Tibial nerve (tissue), 4 donors: ENCODE measurements at regions not wholly inside any gene's neighbourhood (a gene's known extent, or its start where the extent isn't known, plus 50 kb on each side); places are given as distances from the start of the nearest gene placed in this dataset.

Source experiments
- DNase-seq, 2 donors: peaks; one replicate each; pipeline ENCODE4 v3.0.0-alpha.2; 2019; ENCODE audit warnings: low spot score in 2 of 2
- H3K27ac ChIP-seq, 4 donors: fragments of 200-600 bp; sonication (generic) in 3 of 4; one replicate each; pipeline ENCODE4 v1.5.1; 2017 to 2019; ENCODE audit warnings: mild to moderate bottlenecking in 1 of 4
- H3K27me3 ChIP-seq, 2 donors: fragments of 200-600 bp; sonication (generic) in 1 of 2; one replicate each; pipeline versions ENCODE4 v1.5.1 to v1.6.0; 2017 to 2019
- H3K36me3 ChIP-seq, 3 donors: fragments of 200-600 bp; sonication (generic); one replicate each; pipeline ENCODE4 v1.5.1; 2018 to 2019
- H3K4me1 ChIP-seq, 4 donors: fragments of 200-600 bp; sonication (generic) in 3 of 4; one replicate each; pipeline ENCODE4 v1.5.1; 2017 to 2019
- H3K4me3 ChIP-seq, 4 donors: fragments of 200-600 bp; sonication (generic) in 3 of 4; one replicate each; pipeline ENCODE4 v1.5.1; 2017 to 2019; ENCODE audit warnings: mild to moderate bottlenecking in 1 of 4, moderate library complexity in 1 of 4
- H3K9me3 ChIP-seq, 4 donors: fragments of 200-600 bp; sonication (generic) in 3 of 4; one replicate each; pipeline ENCODE4 v1.5.1; 2017 to 2019
- CTCF ChIP-seq, 5 experiments: fragments of 200-600 bp in 3 of 5; fragments of 450-650 bp in 2 of 5; sonication (generic) in 3 of 5; IDR thresholded peaks; one replicate each; pipeline ENCODE4 v1.5.1; 2016 to 2019; ENCODE audit warnings: antibody characterized with exemption in 5 of 5, mild to moderate bottlenecking in 3 of 5, moderate library complexity in 2 of 5
- EP300 ChIP-seq, 2 donors: sonication (generic); formaldehyde crosslinking; IDR thresholded peaks; one replicate each; pipeline ENCODE4 v1.6.1; 2017; ENCODE audit warnings: antibody characterized with exemption in 2 of 2, mild to moderate bottlenecking in 1 of 2
- POLR2A ChIP-seq, 2 donors: fragments of 450-650 bp; IDR thresholded peaks; one replicate each; pipeline ENCODE4 v1.6.1; 2017; ENCODE audit warnings: antibody characterized with exemption in 2 of 2, mild to moderate bottlenecking in 2 of 2, moderate library complexity in 2 of 2
- WGBS, 2 donors: methylation state at CpG; one replicate each; pipeline ENCODE4 v1.1.5; 2018; 5-methylcytosine and 5-hydroxymethylcytosine counted together

- Histone ChIP-seq H3K9me3 (no peaks in the 10 kb centered on the region), H3K4me1 (no peaks in the 10 kb centered on the region), H3K4me3 (no peak overlapping the region), H3K27ac (no peak overlapping the region), H3K36me3 (no peaks in the 10 kb centered on the region), H3K27me3 (no peaks in the 10 kb centered on the region)
- DNase-seq: no peak
- TF ChIP-seq POLR2A (IDR thresholded peaks at IDR 0.05) (no peak), EP300 (IDR thresholded peaks at IDR 0.05) (no peak), CTCF (IDR thresholded peaks at IDR 0.05) (no peak)
These were observed 387.5 kb downstream of the ADCYAP1 start for GRCh38 chr18:1292167-1292566.

GRCh38 chr18:1294229-1294628 lies 389.6 kb downstream of the ADCYAP1 start:
- TF ChIP-seq EP300 (IDR thresholded peaks at IDR 0.05) (no peak), CTCF (IDR thresholded peaks at IDR 0.05) (no peak), POLR2A (IDR thresholded peaks at IDR 0.05) (no peak)
- no peaks in the 10 kb centered on the region for H3K36me3 ChIP-seq
- no peak for DNase-seq
- H3K27me3 ChIP-seq: no peaks in the 10 kb centered on the region
- 65 to 73% methylated on average over 4 of the region's 4 CpGs for WGBS, 2 donors
- no peak overlapping the region for H3K27ac ChIP-seq
- H3K4me1 ChIP-seq: no peaks in the 10 kb centered on the region
- no peaks in the 10 kb centered on the region for H3K9me3 ChIP-seq
- H3K4me3 ChIP-seq: no peak overlapping the region

- TF ChIP-seq POLR2A (IDR thresholded peaks at IDR 0.05) (no peak), CTCF (IDR thresholded peaks at IDR 0.05) (no peak), EP300 (IDR thresholded peaks at IDR 0.05) (no peak)
- no peak for DNase-seq
- H3K27me3 ChIP-seq: no peaks in the 10 kb centered on the region
- 82 to 84% methylated on average over 6 of the region's 6 CpGs for WGBS, 2 donors
- H3K4me3 ChIP-seq: no peak overlapping the region
- no peak overlapping the region for H3K27ac ChIP-seq
- no peaks in the 10 kb centered on the region for H3K9me3 ChIP-seq
- H3K4me1 ChIP-seq: no peaks in the 10 kb centered on the region
- no peaks in the 10 kb centered on the region for H3K36me3 ChIP-seq
These were observed 391.6 kb downstream of the ADCYAP1 start for GRCh38 chr18:1296237-1296636.

- Histone ChIP-seq H3K27me3 (no peaks in the 10 kb centered on the region), H3K9me3 (no peaks in the 10 kb centered on the region), H3K4me3 (no peak overlapping the region), H3K36me3 (no peaks in the 10 kb centered on the region), H3K27ac (no peak overlapping the region), H3K4me1 (no peaks in the 10 kb centered on the region)
- TF ChIP-seq CTCF (IDR thresholded peaks at IDR 0.05) (no peak), POLR2A (IDR thresholded peaks at IDR 0.05) (no peak), EP300 (IDR thresholded peaks at IDR 0.05) (no peak)
- no peak for DNase-seq
These were observed 398.2 kb downstream of the ADCYAP1 start for GRCh38 chr18:1302861-1303260.

GRCh38 chr18:1304392-1304992 lies 399.8 kb downstream of the ADCYAP1 start:
- Histone ChIP-seq H3K4me3 (no peak overlapping the region), H3K36me3 (no peaks in the 10 kb centered on the region), H3K4me1 (no peaks in the 10 kb centered on the region), H3K27ac (no peak overlapping the region), H3K27me3 (no peaks in the 10 kb centered on the region), H3K9me3 (no peaks in the 10 kb centered on the region)
- 55 to 69% methylated on average over 4 of the region's 4 CpGs for WGBS, 2 donors
- no peak for DNase-seq
- TF ChIP-seq CTCF (IDR thresholded peaks at IDR 0.05) (no peak), EP300 (IDR thresholded peaks at IDR 0.05) (no peak), POLR2A (IDR thresholded peaks at IDR 0.05) (no peak)
